UCSD-AML1 (cell line): ENCODE measurements at regions not wholly inside any gene's neighbourhood (a gene's known extent, or its start where the extent isn't known, plus 50 kb on each side); places are given as distances from the start of the nearest gene placed in this dataset.
"Not testable (repeated sequence)": the region's sequence is repeated elsewhere in the genome, so short reads cannot be mapped to it uniquely, and the experiment has no call there.

ENCODE experiments used
- DNase-seq: peaks from one replicate; lab custom pipeline; 2025; ENCODE audit not compliant: unreplicated experiment; lab: John Stamatoyannopoulos, UW

DNA sequence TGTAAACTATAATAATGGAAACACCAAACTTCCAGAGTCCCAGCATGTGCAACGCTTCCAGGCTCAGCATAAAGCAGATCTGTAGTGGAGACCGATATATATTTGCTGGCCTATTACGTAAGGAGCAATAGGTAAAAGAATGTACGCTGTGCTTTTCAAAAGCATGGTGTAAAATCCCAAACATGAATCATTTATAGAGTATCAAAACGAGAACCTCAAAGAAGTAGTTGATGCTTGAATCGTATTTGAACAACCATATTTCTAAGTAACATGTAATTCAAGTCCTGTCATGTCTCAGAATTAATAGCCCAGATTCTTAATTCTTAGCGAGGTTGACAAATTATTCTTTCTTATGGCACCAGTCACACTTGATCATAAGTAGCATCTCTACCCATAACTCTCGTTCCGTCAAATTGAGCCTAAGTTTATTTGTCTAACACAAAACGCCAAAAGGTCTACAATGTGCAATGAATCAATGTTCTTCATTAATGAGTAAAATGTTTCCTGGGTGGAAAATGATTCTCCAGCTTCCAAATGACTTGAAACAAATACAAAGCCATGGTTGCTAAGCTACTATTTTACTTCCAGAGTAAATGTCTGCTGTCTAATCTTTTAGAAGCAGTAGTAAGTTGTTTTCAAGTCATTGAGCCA, 811.5 kb upstream of the FRG1 start:
- DNase-seq: no peak

DNA sequence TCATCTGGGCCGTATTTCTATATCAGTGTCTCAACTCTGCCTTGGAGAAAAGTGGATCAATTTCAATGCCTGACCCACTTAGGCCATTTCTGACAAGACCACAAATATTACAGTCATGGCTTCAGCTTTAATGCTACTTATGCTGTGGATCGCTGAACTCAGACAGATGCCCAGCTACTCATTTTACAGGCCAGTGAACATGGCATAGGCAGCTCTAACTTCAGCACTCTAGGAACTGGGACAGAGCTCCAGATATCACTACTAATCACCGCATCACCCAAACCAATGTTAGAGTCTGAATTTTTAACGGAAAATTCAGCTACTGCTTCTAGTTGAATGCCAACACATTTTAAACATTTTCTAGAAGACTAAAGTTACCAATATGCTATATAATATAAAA, 809.6 kb upstream of the FRG1 start:
- no peak for DNase-seq

DNA sequence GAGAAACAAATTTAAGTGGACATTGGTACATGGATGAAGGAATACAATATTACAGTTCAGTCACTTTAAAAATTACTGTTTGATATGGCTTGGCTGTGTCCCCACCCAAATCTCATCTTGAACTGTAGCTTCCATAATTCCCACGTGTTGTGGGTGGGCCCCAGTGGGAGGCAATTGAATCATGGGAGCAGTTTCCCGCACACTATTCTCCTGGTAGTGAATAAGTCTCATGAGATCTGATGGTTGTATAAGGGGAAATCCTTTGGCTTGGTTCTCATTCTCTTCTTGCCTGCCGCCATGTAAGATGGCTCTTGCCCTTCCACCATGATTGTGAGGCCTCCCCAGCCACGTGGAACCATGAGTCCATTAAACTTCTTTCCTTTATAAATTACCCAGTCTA, 804.2 kb upstream of the FRG1 start:
- DNase-seq: no peak

DNA sequence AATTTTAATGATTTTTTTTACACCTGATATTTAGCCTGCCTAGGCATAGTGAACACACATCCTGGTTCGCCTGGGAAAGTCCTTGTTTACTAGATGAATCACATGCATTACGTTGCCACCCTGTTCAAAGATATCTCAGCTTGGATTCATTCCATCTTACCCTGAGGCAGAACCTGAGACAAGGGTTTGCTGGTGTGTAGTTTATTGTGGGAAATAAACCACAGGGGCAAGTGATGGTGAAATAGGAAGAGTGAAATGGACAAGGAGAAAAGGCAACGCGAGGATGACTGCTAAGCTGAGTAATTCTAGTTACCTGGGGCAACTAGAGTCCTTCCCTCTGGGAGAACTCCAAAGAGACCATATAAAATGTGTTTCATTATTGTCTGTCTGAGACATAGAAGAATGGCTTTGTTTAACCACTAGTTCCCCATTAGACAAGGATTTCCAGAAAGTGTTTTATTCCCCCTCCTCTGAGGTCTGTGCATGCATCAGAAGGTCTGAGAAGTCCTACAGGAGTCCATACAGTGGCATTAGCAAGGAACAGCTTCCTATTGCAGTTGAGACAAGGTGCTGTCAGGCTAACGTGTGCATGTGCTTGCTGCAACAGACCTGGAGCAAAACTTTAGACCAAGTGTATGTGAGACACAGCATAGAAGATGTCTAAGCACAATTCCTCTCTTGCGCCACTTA, 797.3 kb upstream of the FRG1 start:
- no peak for DNase-seq

DNA sequence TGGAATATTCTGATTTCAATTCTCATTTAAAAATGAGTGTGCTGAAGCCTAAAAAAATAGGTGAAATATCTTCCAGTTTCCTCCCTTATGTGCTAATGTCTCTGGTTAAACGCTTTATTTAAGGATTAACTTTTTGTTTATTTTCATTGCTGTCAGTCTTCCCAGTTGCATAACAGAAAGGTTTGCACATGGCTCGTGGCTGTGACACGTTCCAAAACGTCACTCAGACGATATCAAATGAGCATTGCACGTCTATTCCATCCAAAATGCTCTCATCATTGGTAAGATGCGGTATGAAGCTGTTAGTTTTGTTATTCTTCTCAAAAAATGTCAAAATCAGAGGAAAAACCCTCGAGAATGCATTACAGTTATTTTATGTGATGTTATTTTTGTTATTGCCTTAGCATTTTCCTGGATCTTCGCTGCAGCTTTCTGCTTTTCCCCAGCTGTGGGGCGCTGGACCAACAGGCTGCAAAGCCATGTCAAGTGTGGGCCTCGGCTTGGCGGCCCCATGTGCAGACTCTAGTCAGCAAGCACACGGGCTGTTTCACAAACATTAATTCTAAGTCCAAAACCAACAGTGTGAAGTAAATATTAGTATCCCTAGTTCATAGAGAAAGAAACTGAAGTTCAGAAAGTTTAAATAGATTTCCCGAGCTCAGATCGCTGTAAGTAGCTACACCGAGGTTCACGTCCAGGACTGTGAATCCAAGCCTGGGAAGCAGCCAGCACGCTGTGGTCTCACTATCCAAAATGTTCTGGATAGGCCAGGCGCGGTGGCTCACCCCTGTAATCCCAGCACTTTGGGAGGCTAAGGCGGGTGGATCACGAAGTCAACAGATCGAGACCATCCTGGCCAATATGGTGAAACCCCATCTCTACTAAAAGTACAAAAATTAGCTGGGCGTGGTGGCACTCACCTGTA, 793.4 kb upstream of the FRG1 start:
- no peak for DNase-seq

DNA sequence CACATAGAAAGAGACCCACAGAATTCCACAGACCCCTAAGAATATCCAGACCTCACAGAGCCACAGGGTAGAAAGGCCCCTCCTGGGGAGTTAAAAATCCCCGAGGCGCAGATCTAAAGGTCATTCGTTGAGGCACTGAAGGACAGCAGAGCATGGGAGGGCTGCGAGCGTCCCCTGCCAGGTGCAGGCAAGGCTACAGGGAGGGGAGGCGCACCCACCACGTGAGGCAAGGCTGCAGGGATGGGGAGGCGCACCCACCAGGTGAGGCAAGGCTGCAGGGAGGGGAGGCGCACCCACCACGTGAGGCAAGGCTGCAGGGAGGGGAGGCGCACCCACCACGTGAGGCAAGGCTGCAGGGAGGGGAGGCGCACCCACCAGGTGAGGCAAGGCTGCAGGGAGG, 785.6 kb upstream of the FRG1 start:
- DNase-seq: not testable (repeated sequence)

DNA sequence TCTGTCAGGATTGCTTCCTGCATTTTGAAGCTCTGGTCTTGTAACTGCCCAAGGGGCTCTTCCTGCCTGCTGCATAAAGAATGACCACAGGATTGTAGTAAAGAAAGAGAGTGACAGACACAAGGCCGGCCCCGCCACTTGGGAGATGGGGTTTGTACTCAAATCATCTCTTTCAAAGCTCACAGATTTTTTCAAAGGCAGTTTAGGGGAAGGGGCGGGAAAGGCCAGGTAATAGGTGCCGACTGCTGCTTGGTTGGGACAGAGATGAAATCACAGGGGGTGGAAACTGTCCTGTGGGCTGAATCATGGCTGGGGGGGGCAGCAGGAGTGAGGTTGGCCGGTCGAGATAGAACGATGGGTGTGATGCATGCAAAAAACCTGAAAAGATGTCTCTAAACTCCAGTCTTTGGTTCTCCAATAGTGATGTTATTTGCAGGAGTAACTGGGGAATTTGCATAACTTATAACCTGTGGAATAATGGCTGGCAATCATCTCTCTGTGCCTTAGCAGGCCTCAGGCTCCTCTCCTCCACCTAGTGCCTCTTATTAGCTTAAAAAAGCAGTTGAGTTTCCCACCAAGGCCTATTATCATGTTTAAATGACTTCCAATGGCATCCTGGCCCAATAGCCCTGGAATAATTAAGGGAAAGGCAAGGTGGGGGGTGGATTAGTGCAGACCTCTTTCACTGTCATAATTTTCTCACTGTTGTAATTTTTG, 778.4 kb upstream of the FRG1 start:
- no peak for DNase-seq

DNA sequence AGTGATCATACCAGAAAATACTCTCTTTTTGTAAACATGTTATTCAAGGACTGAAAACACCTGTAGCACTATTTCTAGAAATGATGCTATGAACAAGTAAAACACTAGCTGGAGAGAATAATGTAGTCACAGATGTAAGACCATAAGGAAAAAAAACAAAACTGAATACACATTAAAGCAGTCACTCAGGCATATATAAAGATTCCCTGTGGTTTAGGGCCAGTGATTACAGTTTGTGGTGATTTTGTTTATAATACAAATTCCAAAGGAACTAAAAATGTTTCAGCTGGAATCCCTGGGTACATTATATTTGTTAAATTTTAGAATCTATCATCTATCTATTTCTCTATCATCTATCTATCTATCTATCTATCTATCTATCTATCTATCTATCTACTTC, 777.8 kb upstream of the FRG1 start:
- no peak for DNase-seq

DNA sequence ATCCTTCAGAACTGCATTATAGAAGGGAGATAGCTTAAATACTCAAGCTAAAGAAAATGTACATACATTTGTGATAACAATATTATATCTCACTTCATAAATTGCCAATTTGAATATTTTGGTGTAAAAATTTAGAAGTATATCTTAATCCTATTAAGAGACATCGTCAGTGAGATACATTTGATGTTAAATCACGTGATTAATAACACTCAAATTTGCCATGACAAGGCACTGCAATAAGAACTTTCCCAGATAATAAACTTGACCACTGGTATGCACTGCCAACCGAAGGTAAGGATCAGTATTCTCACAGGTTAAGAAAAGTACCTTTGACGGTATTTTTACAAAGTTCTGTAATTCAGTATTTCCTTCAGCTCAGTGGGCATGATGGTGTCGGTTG, 764.7 kb upstream of the FRG1 start:
- DNase-seq: no peak

DNA sequence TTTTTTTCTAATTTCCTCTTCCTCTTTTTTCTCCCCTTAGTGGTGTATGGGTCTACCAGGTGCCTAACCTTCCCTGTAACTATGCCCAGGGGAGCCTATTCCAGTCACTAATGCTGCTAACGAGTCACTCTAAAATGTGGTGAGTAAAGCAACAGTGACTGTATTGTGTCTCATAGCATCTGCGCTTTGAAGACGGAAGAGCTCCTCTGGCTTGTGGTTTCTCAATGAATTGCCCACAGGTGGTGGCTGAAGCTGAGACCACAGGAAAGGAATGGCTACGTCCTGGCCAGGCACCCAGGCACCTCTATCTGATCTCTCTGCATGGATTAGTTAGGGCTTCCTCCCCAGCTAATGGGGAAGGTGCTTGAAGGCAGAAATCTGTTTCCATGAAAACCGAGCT, 763.5 kb upstream of the FRG1 start:
- no peak for DNase-seq

DNA sequence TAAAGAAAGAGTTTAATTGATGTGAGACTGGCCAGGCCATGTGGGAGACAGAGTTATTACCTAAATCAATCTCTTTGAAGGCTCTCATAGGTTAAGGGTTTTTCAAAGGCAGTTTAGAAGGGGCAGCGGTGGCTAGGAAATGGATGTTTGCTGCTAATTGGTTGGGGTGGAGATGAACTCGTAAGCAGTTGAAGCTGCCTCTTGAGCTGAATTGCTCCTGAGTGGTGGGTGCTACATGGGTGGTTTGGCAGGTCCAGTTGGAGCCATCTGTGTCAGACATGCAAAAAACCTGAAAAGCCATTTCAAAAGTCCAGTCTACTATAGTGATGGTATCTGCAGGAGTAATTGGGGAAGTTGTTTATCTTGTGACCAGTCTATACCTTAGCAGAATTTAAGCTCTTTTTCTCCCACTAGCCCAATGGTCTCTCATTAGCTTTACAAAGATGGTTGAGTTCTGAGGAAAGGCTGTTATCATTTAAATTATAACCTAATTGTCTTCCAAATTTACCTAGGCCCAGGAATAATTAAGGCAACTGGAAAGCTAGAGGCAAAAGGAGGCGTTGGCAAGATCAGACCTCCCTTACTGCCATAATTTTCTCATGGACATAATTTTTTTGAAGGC, 762.4 kb upstream of the FRG1 start:
- DNase-seq: no peak

DNA sequence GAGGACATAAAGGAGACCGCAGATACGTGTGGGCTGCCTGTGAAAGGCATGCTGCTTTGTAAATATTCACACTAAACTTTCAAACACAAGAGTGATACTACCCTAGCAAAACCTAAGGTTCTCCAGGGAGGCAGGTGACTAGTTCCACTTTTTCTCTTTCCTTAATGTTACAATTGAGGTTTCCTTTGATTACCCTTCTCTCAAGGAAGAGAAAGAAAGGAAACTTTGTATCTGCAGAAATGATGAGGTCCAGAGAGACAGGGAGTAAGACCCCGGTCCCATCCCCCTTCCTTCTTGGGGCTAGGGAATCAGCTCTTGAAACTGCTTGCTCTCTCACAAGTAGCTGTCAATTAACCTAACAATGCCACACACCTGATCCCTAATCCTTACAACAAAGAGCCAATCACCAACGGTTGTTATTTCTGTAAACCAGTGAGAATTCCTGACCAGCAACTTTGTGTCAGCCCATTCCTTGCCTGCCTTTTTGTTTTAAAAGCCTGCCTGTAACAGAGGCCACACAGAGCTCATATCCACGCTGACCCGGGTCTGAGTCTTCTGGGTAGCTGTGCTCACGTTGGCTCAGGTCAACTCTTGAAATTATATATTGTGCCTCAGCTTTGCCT, 754.8 kb upstream of the FRG1 start:
- no peak for DNase-seq

DNA sequence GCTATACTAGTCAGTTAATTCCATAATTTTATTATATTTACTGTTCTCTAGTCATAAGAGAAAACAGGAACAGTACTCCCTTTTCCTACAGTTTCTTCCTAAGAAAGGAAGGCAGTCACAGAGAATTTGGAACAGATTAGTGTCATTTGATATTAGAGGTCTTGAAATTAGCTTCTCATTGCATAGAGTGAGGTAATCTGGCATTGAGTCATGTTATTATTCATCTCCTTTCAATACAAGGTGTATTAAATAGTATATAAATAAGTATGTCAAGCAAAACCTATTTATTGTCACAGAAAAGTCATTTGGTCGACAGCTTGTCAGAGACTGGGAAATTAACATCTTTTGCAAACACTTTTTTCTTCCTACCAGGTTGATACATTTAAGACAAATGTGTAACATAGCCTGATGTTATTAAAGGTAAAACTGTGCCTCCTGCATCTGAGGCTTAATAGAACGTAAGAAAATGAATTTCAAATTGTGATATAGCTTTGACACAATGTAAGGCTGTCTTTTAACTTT, 753.1 kb upstream of the FRG1 start:
- no peak for DNase-seq

DNA sequence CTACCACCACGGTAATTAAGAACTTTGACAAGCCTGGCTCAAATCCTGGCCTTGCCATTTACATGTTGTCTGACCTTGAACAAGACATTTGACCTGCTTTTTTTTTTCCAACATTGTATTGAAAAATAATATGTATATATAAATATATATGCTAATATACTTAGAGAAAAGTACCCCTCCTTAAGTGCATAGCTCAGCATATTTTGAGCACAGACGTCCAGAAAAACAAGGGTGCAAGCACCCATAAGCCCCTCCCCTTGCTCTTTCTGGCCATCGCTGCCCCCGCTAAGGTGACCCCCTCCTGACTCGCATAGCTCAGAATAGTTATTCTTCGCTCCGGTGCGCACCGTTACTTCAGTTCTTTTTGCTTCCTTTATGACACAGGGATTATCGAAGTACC, 742.0 kb upstream of the FRG1 start:
- DNase-seq: no peak

DNA sequence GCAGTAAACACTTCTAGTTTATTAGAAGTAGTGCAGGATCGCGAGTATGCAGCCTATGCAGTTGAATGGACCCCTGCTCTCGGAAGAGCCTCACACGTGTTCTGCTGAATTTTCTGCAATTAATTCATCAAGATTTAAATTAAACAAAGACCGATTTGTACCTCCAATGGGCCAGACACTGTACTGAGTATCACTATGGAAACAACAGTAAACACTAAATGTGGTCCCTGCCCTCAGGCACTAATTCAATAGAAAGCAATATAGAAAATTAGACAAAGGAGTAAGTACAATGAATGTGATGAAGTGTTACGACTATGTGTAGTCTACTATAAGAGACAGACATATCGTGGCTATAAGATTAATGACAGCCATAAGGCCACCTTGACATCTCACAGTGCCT, 740.3 kb upstream of the FRG1 start:
- no peak for DNase-seq

DNA sequence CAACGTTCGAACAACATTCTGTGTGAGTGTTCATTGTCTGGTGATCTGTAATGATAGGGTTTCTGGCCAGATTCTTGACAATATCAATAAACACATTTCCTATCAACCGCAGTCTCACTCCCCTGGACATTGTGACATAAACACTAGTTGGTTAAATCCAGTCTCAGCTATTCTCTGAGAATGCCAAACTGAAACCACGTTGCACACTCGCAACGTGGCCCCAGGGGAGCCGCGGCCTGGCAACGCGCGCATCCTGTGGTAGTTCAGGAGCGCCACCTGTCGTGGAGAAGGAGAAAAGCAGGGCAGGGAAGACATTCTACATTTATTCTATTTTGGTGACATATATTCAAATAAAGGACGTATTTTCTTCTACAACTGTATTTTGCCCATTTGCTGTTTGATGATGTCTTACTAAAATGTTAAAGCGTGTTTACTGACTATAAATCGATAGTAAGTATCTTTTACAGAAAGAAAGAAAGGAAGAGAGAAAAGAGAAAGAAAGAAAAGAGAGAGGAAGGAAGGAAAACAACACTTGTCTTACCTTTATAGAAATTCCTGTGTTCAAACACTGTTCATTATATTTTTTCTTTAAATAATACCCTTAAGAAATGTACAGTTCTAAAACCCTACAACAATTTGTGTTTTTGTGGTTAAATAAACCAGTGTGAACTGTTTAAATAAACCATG, 738.3 kb upstream of the FRG1 start:
- peak; percentile 41 for DNase-seq

DNA sequence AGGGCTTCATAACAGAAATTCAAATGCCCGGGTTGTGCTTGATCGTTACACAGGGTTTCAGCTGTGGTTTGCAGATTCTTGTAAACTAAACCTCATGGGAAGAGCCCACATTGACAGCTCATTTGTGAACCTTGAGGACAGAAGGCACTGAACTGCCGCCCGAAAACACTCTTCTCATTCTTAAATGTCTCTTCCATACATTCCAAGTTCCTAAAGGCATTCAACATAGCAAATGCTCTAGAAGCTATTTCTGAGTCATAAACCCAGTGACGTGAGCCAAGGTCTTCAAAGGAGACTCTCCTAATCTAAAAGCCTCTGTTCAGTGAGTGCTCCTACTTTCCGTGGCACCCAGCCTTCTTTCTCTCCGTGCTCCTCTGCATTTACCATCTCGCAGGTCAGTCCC, 737.8 kb upstream of the FRG1 start:
- no peak for DNase-seq

DNA sequence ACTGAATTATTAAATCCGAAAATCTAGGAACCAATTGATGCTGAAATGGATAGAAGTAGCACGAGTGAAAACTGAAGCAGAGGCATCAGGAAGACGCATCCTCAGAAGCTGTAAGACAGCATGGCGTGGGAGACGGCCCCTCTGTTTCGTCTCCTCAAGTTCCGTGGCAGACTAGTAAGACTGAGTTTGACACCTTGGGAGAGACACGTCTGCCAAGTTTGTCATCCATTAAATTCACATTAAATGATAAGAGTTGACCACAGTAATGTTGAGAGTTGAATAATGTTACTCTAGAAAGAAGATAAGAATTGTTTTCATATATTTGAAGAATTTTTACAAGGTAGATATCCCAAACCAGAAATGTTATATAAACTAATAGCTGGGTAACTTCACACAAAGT, 736.1 kb upstream of the FRG1 start:
- no peak for DNase-seq

DNA sequence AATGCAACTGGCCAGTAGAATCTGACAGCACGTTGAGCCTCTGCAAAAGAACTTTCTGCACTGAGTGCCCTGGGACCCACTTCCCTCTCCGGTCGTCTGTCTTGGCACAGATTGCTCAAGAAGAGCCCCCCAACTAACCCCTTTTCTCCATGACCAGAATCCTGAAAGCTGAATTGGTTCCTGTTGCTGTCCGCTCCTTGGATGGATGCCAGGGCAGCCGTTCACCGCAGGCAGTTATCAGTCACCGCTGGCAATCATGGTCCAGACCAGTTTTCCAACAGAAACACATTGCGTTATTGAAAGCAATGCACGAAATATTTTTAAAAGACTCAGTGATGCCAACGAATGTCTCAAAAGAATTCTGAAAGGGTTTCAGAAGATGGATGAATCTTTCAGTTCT, 733.7 kb upstream of the FRG1 start:
- DNase-seq: no peak

DNA sequence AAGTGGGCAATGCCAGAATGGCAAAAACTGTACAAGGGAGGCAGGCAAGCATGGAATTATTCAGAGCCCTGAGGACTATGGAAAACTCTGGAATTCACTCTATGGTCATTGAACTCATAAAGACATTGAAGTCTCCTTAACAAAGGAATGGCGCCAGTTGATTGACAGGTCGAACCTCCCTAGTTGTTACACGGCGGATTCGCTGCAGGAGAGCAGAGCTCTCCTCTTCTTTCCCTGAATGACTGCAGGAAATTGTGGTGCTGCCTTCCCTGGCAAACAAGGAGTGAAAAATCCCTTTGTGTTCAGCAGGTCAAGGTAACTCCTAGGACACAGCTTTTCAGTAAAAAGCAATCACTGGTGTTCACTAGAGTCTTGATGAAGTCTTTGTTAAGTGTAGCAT, 732.8 kb upstream of the FRG1 start:
- DNase-seq: no peak
